GM12878 (cell line): ENCODE measurements at regions not wholly inside any gene's neighbourhood (a gene's known extent, or its start where the extent isn't known, plus 50 kb on each side); places are given as distances from the start of the nearest gene placed in this dataset.

Experiments used
- CHD2 ChIP-seq: IDR thresholded peaks from 2 replicates; pipeline ENCODE4 v1.6.1; 2011; ENCODE audit warnings: low read depth, low read length, improper control_type of control experiment, borderline replicate concordance
- E4F1 ChIP-seq: fragments of 450-650 bp; IDR thresholded peaks from 2 replicates; pipeline ENCODE4 v1.6.1; 2018; ENCODE audit warnings: borderline replicate concordance, mild to moderate bottlenecking; ENCODE audit not compliant: partially characterized antibody
- GABPA ChIP-seq: IDR thresholded peaks from 2 replicates; pipeline ENCODE4 v1.6.1; 2014; ENCODE audit warnings: antibody characterized with exemption, low read depth, mild to moderate bottlenecking, inconsistent platforms
- JUND ChIP-seq: IDR thresholded peaks from 2 replicates; pipeline ENCODE4 v1.6.1; 2012; ENCODE audit warnings: low read depth, mild to moderate bottlenecking, low read length, improper control_type of control experiment, moderate library complexity
- POU2F2 ChIP-seq: IDR thresholded peaks from 3 replicates; pipeline ENCODE4 v1.6.1; 2011; ENCODE audit warnings: low read depth, mild to moderate bottlenecking, low read length, borderline replicate concordance
- ZNF24 ChIP-seq: fragments of 450-650 bp; IDR thresholded peaks from 2 replicates; pipeline ENCODE4 v1.6.1; 2017; ENCODE audit warnings: antibody characterized with exemption, mild to moderate bottlenecking
- TF ChIP-seq, protein P1 (sequence below): IDR thresholded peaks from 2 replicates; pipeline ENCODE4 v1.6.1; 2011; ENCODE audit warnings: mild to moderate bottlenecking, low read depth, low read length, moderate library complexity; ENCODE audit not compliant: insufficient replicate concordance
- TF ChIP-seq, protein P2 (sequence below), 3 experiments: IDR thresholded peaks in 2 of 3; conservative IDR thresholded peaks in 1 of 3; 2 replicates each; pipeline ENCODE4 v1.5.1; 2011; ENCODE audit warnings: low read depth in 3 of 3, low read length in 3 of 3, mild to moderate bottlenecking in 3 of 3, control low read depth in 2 of 3, moderate library complexity in 2 of 3, inconsistent platforms in 1 of 3, mixed read lengths in 1 of 3; ENCODE audit not compliant: control insufficient read depth in 2 of 3, insufficient read depth in 1 of 3; ENCODE audit errors: extremely low read depth in 1 of 3

GRCh38 chr3:40741729-40742128, 217.0 kb downstream of the ZNF621 start:
- TF ChIP-seq, protein P1, sequence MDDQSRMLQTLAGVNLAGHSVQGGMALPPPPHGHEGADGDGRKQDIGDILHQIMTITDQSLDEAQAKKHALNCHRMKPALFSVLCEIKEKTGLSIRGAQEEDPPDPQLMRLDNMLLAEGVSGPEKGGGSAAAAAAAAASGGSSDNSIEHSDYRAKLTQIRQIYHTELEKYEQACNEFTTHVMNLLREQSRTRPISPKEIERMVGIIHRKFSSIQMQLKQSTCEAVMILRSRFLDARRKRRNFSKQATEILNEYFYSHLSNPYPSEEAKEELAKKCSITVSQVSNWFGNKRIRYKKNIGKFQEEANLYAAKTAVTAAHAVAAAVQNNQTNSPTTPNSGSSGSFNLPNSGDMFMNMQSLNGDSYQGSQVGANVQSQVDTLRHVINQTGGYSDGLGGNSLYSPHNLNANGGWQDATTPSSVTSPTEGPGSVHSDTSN, result no peak
- no peak for TF ChIP-seq GABPA
- TF ChIP-seq, protein P2, sequence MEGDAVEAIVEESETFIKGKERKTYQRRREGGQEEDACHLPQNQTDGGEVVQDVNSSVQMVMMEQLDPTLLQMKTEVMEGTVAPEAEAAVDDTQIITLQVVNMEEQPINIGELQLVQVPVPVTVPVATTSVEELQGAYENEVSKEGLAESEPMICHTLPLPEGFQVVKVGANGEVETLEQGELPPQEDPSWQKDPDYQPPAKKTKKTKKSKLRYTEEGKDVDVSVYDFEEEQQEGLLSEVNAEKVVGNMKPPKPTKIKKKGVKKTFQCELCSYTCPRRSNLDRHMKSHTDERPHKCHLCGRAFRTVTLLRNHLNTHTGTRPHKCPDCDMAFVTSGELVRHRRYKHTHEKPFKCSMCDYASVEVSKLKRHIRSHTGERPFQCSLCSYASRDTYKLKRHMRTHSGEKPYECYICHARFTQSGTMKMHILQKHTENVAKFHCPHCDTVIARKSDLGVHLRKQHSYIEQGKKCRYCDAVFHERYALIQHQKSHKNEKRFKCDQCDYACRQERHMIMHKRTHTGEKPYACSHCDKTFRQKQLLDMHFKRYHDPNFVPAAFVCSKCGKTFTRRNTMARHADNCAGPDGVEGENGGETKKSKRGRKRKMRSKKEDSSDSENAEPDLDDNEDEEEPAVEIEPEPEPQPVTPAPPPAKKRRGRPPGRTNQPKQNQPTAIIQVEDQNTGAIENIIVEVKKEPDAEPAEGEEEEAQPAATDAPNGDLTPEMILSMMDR (IDR thresholded peaks at IDR 0.05 in 2 of 3, conservative IDR thresholded peaks at IDR 0.05 in 1 of 3; ENCODE audit: control insufficient read depth in 2 of 3, extremely low read depth in 1 of 3, insufficient read depth in 1 of 3, low read depth in 3 of 3, low read length in 3 of 3), result no peak
- no peak for TF ChIP-seq ZNF24
- TF ChIP-seq CHD2, result no peak
- TF ChIP-seq JUND, result no peak
- no peak for TF ChIP-seq POU2F2
- TF ChIP-seq E4F1, result no peak
